Progenitor cell of endocrine pancreas (in vitro differentiated cells): ENCODE measurements at regions not wholly inside any gene's neighbourhood (a gene's known extent, or its start where the extent isn't known, plus 50 kb on each side); places are given as distances from the start of the nearest gene placed in this dataset.

ENCODE experiments used
- DNase-seq: peaks from one replicate; pipeline ENCODE4 v3.0.0; 2021; ENCODE audit warnings: low spot score; ENCODE audit not compliant: unreplicated experiment
- H3K27ac Mint-ChIP-seq: 2 replicates; pipeline ENCODE4 v1.8.0; 2021; ENCODE audit warnings: mild to moderate bottlenecking, moderate library complexity, mixed read lengths
- H3K27me3 Mint-ChIP-seq: 2 replicates; pipeline ENCODE4 v1.8.0; 2021; ENCODE audit warnings: mixed read lengths
- H3K36me3 Mint-ChIP-seq: 2 replicates; pipeline ENCODE4 v1.8.0; 2022; ENCODE audit warnings: mixed read lengths; ENCODE audit not compliant: insufficient read depth
- H3K4me1 Mint-ChIP-seq: 2 replicates; pipeline ENCODE4 v1.8.0; 2021; ENCODE audit warnings: low read depth, mixed read lengths
- H3K4me3 Mint-ChIP-seq: 2 replicates; pipeline ENCODE4 v1.8.0; 2021; ENCODE audit warnings: low read depth, mild to moderate bottlenecking, moderate library complexity, mixed read lengths
- H3K9me3 Mint-ChIP-seq: 2 replicates; pipeline ENCODE4 v1.8.0; 2021; ENCODE audit warnings: low read depth, mixed read lengths
- TF ChIP-seq, protein P1 (sequence below): fragments of 200-600 bp; sonication (generic); IDR thresholded peaks from one replicate; pipeline ENCODE4 v1.5.0; 2021; ENCODE audit warnings: antibody characterized with exemption, mild to moderate bottlenecking; ENCODE audit not compliant: unreplicated experiment

DNA sequence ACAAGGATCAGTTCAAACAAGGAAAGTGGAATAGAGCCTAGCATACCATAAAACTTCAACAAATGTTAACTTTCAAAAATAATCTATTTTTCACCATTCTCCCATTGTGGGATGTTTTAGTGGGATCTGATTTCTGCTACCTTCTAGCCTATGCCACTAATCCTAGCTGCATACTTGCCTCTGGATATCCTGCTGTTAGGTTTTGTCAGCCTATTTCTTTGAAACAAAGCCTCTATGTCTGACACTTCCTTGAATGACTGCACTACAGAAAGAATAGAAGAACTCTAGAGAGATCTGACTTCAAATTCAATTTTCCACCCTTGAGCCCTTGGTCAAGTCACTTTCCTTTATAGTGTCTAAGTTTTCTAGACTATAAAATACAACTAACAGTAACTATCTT lies 291.5 kb downstream of the PTH2R start:
- Mint-ChIP-seq H3K27ac (no peak overlapping the region), H3K27me3 (no peaks in the 10 kb centered on the region), H3K4me1 (no peaks in the 10 kb centered on the region), H3K4me3 (no peak overlapping the region), H3K36me3 (peaks cover 1% of the 10 kb centered on the region), H3K9me3 (peaks cover 4% of the 10 kb centered on the region)
- TF ChIP-seq, protein P1, sequence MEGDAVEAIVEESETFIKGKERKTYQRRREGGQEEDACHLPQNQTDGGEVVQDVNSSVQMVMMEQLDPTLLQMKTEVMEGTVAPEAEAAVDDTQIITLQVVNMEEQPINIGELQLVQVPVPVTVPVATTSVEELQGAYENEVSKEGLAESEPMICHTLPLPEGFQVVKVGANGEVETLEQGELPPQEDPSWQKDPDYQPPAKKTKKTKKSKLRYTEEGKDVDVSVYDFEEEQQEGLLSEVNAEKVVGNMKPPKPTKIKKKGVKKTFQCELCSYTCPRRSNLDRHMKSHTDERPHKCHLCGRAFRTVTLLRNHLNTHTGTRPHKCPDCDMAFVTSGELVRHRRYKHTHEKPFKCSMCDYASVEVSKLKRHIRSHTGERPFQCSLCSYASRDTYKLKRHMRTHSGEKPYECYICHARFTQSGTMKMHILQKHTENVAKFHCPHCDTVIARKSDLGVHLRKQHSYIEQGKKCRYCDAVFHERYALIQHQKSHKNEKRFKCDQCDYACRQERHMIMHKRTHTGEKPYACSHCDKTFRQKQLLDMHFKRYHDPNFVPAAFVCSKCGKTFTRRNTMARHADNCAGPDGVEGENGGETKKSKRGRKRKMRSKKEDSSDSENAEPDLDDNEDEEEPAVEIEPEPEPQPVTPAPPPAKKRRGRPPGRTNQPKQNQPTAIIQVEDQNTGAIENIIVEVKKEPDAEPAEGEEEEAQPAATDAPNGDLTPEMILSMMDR = no peak
- no peak for DNase-seq

DNA sequence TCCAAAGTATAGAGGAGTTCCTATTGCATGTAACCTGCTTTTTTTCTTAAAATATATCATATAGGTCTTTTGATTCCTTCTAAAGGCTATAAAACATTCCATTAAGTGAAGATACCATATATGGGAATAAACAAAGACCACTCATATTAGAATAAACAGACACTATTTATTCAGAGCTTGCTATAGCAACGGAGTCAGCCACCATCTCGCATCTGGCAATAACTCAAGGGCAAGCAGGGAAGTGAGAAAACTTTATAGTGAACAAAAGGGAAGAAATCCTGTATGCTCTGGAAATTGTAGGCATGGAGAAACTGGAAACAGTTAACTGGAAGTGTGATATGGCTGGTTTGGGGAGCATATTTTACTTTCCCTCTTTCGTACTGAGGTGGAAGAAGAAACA lies 301.9 kb downstream of the PTH2R start:
- Mint-ChIP-seq H3K4me3 (no peak overlapping the region), H3K27ac (no peak overlapping the region), H3K4me1 (peaks cover 20% of the 10 kb centered on the region), H3K9me3 (peaks cover 6% of the 10 kb centered on the region), H3K27me3 (no peaks in the 10 kb centered on the region), H3K36me3 (no peaks in the 10 kb centered on the region)
- TF ChIP-seq, protein P1 = no peak
- no peak for DNase-seq

DNA sequence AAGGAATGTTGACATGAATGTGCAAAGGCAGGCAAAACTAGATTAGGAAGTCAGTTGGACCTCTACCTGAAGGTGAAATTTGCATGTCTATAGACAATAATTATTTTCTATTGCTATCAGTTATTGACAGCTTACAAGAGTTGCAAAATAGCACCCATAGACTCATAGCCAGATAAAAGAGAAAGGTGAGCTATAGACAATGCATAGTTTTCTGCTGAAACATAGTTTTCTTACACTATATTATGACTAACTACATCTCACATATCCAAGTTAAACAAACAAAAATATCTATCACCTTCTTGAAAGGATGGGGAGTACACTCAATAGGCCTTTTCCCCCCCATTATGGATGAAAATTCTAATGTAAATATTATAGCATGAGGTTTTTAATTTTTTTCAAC lies 305.0 kb downstream of the PTH2R start:
- DNase-seq = no peak
- Mint-ChIP-seq H3K9me3 (peaks cover 3% of the 10 kb centered on the region), H3K4me1 (peaks cover 3% of the 10 kb centered on the region), H3K36me3 (no peaks in the 10 kb centered on the region), H3K27ac (no peak overlapping the region), H3K4me3 (no peak overlapping the region), H3K27me3 (no peaks in the 10 kb centered on the region)
- TF ChIP-seq, protein P1 = no peak

DNA sequence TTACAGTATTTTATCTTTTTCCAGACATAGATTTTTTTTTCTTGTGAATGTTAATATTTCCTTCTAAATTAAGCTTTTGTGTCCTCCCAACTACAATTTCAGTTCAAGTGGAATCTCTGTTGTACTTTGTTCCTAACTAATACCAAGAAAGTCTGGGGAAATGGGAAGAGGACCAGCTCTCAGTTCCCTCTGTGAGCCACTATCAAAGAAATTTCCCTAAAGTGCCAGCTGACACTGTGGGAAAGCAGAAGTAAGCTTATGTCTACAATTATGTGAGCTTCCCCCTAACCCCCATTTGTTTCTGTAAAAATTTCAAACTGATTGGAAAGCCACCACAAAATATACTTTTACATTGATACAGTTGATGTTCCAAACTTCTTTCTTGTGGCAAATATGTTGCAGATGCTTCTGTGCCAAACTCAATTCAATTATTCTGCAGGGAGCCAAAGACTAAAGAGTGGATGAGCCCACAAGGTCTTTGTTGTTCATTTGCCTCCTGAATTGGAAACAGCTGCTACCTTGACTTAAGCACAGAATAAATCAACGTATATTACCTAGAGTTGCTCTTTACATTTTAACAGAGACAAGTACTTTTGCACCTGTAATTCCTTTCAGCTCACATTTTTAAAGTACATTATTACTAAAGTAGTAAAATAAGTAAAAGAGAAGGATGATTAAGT lies 306.6 kb downstream of the PTH2R start:
- H3K4me1 Mint-ChIP-seq = peaks cover 3% of the 10 kb centered on the region
- no peaks in the 10 kb centered on the region for H3K9me3 Mint-ChIP-seq
- no peak for DNase-seq
- no peaks in the 10 kb centered on the region for H3K27me3 Mint-ChIP-seq
- H3K4me3 Mint-ChIP-seq = no peak overlapping the region
- H3K27ac Mint-ChIP-seq = no peak overlapping the region
- TF ChIP-seq, protein P1 = no peak
- H3K36me3 Mint-ChIP-seq = no peaks in the 10 kb centered on the region

DNA sequence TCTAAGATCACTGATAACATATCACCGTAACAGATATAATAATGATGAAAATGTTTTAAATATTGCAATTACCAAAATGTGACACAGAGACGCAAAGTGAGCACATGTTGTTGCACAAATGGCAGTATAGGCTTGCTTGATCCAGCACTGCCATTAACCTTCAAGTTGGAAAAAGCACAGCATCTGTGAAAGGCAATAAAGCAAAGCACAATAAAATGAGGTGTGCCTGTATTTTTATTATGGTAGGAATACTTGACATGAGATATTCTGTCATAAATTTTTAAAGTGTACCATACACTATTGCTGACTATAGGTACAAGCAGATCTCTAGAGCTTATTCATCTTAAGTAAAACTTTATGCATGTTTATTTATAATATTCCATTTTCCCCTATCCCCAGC lies 312.2 kb downstream of the PTH2R start:
- no peaks in the 10 kb centered on the region for H3K9me3 Mint-ChIP-seq
- TF ChIP-seq, protein P1 = no peak
- no peak overlapping the region for H3K27ac Mint-ChIP-seq
- H3K27me3 Mint-ChIP-seq = no peaks in the 10 kb centered on the region
- H3K4me3 Mint-ChIP-seq = no peak overlapping the region
- peaks cover 5% of the 10 kb centered on the region for H3K4me1 Mint-ChIP-seq
- H3K36me3 Mint-ChIP-seq = no peaks in the 10 kb centered on the region
- DNase-seq = no peak
